HFF-Myc (cell line): ENCODE measurements at regions not wholly inside any gene's neighbourhood (a gene's known extent, or its start where the extent isn't known, plus 50 kb on each side); places are given as distances from the start of the nearest gene placed in this dataset.

Experiments used
- DNase-seq: peaks from one replicate; pipeline ENCODE4 v3.0.0-alpha.2; 2011; ENCODE audit warnings: low read depth; ENCODE audit errors: extremely low read depth
- H3K4me3 ChIP-seq: replicated peaks from 2 replicates; pipeline ENCODE4 v1.5.1; 2011; ENCODE audit warnings: low read depth, mild to moderate bottlenecking, control low read depth, low read length
- CTCF ChIP-seq: IDR thresholded peaks from 2 replicates; pipeline ENCODE4 v1.5.1; 2012; ENCODE audit warnings: mild to moderate bottlenecking, low read depth, low read length, control low read depth; ENCODE audit errors: missing control alignments

DNA sequence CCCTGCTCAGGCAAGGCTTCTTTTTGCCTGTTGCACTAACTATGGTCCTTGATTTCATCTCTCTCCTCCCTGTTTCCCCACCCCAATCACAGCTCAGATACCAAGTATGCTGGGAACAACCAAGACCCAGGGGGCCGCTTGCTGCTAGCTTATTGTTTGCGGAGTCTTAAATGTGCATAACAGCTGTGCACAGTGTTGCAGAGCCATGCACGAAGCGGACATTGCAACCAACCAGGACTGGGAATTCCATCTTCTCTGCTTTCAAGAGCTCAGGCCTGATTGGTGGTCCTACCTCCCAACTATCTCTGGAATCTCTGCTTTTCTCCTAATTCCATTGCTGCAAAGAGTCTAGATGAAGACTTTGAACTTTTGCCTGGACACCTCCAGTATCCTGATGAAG, 281.3 kb upstream of the TNRC6C start:
- peak; percentile 30 for DNase-seq
- no peak for TF ChIP-seq CTCF
- no peak overlapping the region for H3K4me3 ChIP-seq

GRCh38 chr17:77677630-77678029, 280.9 kb upstream of the TNRC6C start:
- TF ChIP-seq CTCF = no peak
- DNase-seq = no peak
- H3K4me3 ChIP-seq = no peak overlapping the region

- no peak for TF ChIP-seq CTCF
- no peak overlapping the region for H3K4me3 ChIP-seq
- DNase-seq = no peak
These were observed 278.9 kb upstream of the TNRC6C start for GRCh38 chr17:77679589-77679988.

DNA sequence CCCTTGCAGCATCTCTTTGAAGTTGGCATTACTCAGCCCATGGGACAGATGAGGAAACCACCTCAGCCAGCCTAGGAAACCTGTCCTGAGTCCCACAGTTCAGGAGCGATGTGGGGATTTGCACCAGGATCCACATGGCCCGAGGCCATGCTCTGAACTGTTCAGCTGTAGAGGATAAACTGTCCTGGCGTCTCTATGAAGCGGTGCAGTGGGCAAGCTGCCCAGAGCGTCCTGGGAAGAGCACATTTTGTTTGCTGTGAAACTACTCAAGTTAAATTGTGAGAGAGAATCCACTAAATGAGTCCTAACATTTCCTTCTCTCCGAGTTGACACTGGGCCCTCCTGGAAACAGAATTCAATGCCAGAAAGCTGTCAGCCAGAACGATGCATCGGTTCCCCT, 276.6 kb upstream of the TNRC6C start:
- H3K4me3 ChIP-seq = no peak overlapping the region
- TF ChIP-seq CTCF = no peak
- DNase-seq = peak; percentile 10

- no peak for TF ChIP-seq CTCF
- no peak overlapping the region for H3K4me3 ChIP-seq
- DNase-seq = no peak
These were observed 273.4 kb upstream of the TNRC6C start for GRCh38 chr17:77684803-77685798.

- no peak for TF ChIP-seq CTCF
- H3K4me3 ChIP-seq = no peak overlapping the region
- DNase-seq = no peak
These were observed 272.5 kb upstream of the TNRC6C start for GRCh38 chr17:77685881-77686486.
